GM18505 (cell line): ENCODE measurements at regions not wholly inside any gene's neighbourhood (a gene's known extent, or its start where the extent isn't known, plus 50 kb on each side); places are given as distances from the start of the nearest gene placed in this dataset.

Source experiments
- ATAC-seq: cut with Tn5 transposase; IDR thresholded peaks from one replicate; pipeline ENCODE4 v1.9.1; 2021; ENCODE audit not compliant: unreplicated experiment
- POLR2A ChIP-seq: IDR thresholded peaks from 4 replicates; pipeline ENCODE4 v1.6.1; 2011; ENCODE audit warnings: borderline replicate concordance; ENCODE audit not compliant: insufficient read depth, insufficient read length; ENCODE audit errors: extremely low read depth

DNA sequence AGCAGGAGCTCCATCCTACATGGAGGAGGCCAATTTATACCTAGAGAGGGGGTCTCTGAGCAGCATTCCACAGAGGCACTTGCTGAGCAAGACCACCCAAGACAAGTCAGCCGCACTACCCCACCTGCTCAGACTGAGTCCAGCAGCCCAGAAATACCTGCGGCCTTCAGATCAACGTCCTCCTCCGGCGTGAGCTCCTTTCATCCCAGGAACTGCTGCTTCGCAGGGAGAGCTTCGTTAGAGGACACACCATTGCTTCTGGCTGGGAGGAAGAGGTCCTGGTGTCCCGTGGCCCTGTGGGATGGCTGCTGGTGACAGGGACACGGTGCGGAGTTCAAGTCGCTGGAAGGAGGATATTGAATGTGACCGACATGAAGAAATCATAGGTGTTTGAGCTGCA, 216.9 kb upstream of the PPP2R2D start:
- no peak for ATAC-seq
- no peak for TF ChIP-seq POLR2A

- TF ChIP-seq POLR2A: no peak
- ATAC-seq: no peak
Measured at GRCh38 chr10:131685007-131685406, 215.8 kb upstream of the PPP2R2D start.

DNA sequence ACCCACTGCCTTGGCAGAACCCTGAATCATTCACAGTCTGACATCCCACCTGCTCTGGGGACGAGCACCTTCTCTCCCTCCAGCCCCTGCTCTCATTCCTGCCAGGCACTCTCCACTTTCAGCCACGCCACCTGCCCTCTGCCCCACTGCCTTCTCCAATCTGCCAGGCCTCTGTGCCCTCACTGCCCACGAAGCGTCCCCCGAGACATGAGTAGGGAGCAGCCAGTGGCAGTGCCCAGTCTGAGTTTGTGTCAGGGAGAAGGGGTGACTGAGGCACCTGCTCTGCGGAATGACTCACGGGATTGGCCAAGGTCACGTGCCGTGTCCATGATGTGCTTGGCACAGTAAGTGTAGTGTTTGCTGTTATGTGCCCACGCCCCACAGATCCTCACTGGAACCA, 215.2 kb upstream of the PPP2R2D start:
- no peak for TF ChIP-seq POLR2A
- no peak for ATAC-seq

GRCh38 chr10:131686781-131687420, 213.9 kb upstream of the PPP2R2D start:
- no peak for ATAC-seq
- TF ChIP-seq POLR2A: no peak

DNA sequence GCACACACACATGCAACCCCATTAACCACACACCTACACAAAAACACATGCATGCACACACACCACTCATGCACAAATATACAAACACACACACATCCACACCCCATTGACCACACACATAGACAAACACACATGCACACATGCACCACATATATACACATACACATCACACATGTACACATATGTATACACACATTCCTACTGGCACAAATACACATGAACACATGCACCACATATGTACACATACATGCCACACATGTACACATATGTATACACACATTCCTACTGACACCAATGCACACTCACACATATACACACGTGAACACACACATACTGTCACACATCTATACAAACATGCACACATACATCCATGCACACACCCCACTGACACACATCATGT, 212.5 kb upstream of the PPP2R2D start:
- no peak for ATAC-seq
- TF ChIP-seq POLR2A: no peak

GRCh38 chr10:131689016-131689415, 211.8 kb upstream of the PPP2R2D start:
- no peak for TF ChIP-seq POLR2A
- ATAC-seq: no peak

- no peak for TF ChIP-seq POLR2A
- ATAC-seq: no peak
Measured at GRCh38 chr10:131689486-131689885, 211.3 kb upstream of the PPP2R2D start.

GRCh38 chr10:131689954-131690757, 210.7 kb upstream of the PPP2R2D start:
- ATAC-seq: no peak

DNA sequence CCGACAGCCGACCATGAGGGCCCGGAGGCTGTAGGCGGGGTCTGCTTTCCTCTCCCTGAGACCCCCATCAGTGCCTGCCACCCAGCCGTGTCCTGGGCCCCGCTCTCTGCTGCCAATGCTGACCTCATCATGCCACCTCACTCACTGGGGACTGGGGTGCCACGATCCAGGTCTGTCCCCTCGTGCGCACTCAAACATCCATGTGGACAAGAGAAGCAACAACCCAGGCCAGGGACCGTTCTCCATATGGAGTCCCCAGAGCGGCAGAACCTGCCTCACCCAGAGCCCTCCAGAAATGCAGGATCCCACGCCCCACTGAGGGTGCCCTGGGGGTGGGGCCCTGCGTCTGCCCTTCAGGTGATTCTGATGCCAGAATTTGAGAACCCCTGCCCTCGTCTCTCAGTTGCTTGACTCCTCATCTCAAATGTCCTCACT, 210.0 kb upstream of the PPP2R2D start:
- no peak for ATAC-seq
- TF ChIP-seq POLR2A: no peak

More at GRCh38 chr10:131689954-131690757, 210.7 kb upstream of the PPP2R2D start:
- no peak for TF ChIP-seq POLR2A

DNA sequence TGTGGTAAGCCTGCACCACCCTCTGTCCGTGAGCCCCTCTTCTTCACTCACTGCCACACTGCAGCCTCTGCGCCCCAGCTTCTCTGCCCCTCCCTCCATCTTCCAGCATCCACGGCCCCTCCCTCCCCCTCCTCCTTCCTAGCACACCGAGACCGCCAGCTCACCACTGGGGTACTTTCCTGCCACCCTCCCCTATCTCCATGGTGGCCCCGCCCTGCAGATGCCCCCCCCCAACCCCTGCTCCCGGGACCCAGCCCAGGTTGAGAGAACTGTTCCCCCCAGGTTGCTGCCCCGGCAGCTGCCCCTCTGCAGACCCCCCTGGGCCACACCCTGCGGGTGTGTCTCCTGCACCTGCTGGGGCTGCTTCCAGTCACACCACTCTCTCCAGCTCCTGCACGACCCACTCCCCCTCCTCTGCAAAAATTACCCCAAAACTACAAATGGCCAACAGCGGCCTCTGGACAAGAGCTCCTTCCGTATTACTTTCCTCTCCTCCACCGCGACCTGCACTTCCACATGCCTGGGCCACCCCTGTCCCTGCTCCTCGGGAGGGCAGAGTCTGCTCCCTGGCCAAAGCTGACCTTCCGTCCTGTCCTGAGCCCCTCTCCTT, 209.2 kb upstream of the PPP2R2D start:
- no peak for ATAC-seq

DNA sequence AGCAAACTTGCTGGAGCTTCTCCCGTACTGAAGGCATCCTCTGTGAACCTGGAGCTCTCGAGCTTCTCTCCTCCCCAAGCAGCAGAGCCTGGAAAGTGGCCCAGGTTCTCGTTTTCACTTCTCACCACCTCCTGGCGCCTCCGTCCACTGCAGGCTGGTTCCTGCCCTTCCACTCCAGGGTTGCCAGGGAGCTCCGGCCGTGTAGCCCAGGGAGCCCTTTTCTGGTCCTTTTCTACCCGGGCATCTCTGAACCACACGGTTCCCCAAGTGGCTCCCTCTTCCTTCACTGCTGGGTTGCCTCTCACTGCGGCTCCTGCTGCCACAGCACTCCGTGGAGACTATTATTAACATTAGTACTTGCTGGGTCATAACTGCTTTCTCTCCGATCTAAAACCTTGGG, 208.6 kb upstream of the PPP2R2D start:
- TF ChIP-seq POLR2A: no peak
- no peak for ATAC-seq

More for the DNA sequence above, 209.2 kb upstream of the PPP2R2D start:
- no peak for TF ChIP-seq POLR2A

- no peak for ATAC-seq
- TF ChIP-seq POLR2A: no peak
Measured at GRCh38 chr10:131692686-131693334, 208.0 kb upstream of the PPP2R2D start.

DNA sequence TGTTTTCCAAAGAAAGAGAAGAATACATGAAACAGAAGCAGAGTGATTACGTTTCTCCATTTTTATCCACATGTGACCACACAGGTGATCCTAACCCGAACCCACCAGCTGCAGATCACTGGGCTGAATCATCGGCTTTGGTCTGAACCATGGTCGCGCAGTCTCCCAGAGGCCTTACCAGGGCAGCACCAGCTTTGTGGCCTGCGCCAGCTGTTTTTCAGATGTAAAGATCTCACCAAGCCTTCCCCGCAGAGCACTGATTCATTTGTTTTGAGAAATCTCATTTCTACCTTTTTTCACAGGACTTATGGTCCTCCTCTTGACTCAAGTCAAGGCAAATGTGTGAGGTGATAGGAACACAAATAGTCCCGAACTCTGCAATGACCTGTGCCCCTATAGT, 207.0 kb upstream of the PPP2R2D start:
- ATAC-seq: no peak
- TF ChIP-seq POLR2A: no peak
